OCI-LY1 (cell line): ENCODE measurements at regions not wholly inside any gene's neighbourhood (a gene's known extent, or its start where the extent isn't known, plus 50 kb on each side); places are given as distances from the start of the nearest gene placed in this dataset.
"Not testable (repeated sequence)": the region's sequence is repeated elsewhere in the genome, so short reads cannot be mapped to it uniquely, and the experiment has no call there.

Experiments
- H2AFZ ChIP-seq: fragments of 200-600 bp; sonication (generic), shearing (Covaris generic); 2 replicates; pipeline ENCODE4 v1.6.0; 2014; ENCODE audit warnings: antibody characterized with exemption, mild to moderate bottlenecking, low read length
- H3F3A ChIP-seq: fragments of 200-600 bp; sonication (generic), shearing (Covaris generic); 2 replicates; pipeline ENCODE4 v1.6.0; 2014; ENCODE audit warnings: mild to moderate bottlenecking, antibody characterized with exemption, low read length, moderate library complexity; ENCODE audit not compliant: insufficient read depth
- H3K27ac ChIP-seq: fragments of 200-600 bp; sonication (generic); 2 replicates; pipeline ENCODE4 v1.5.1; 2014; ENCODE audit warnings: low read length, mixed run types, mild to moderate bottlenecking, low read depth; ENCODE audit not compliant: poor library complexity, severe bottlenecking
- H3K27me3 ChIP-seq: fragments of 200-600 bp; sonication (generic); 2 replicates; pipeline ENCODE4 v1.6.0; 2014; ENCODE audit warnings: antibody characterized with exemption, mild to moderate bottlenecking, low read length, moderate library complexity; ENCODE audit not compliant: insufficient read depth
- H3K36me3 ChIP-seq: fragments of 200-600 bp; sonication (generic); 2 replicates; pipeline ENCODE4 v1.6.1; 2014; ENCODE audit warnings: mild to moderate bottlenecking, antibody characterized with exemption, low read length, moderate library complexity, mixed read lengths; ENCODE audit not compliant: insufficient read depth
- H3K4me1 ChIP-seq: fragments of 200-600 bp; sonication (generic); 2 replicates; pipeline ENCODE4 v1.5.1; 2014; ENCODE audit warnings: mild to moderate bottlenecking, low read length, moderate library complexity; ENCODE audit not compliant: insufficient read depth, severe bottlenecking
- H3K4me2 ChIP-seq: fragments of 200-600 bp; sonication (generic), shearing (Covaris generic); 2 replicates; pipeline ENCODE4 v1.6.1; 2014; ENCODE audit warnings: low read length
- H3K4me3 ChIP-seq: fragments of 200-600 bp; sonication (generic); 2 replicates; pipeline ENCODE4 v1.5.1; 2014; ENCODE audit warnings: low read length, low read depth, mild to moderate bottlenecking, mixed read lengths; ENCODE audit not compliant: poor library complexity, severe bottlenecking
- H3K79me2 ChIP-seq: fragments of 200-600 bp; shearing (Covaris generic); 2 replicates; pipeline ENCODE4 v1.6.1; 2016; ENCODE audit warnings: mixed run types, low read length, mixed read lengths; ENCODE audit not compliant: insufficient read depth
- H3K9ac ChIP-seq: fragments of 200-600 bp; sonication (generic), shearing (Covaris generic); 2 replicates; pipeline ENCODE4 v1.6.1; 2014; ENCODE audit warnings: mild to moderate bottlenecking, low read length, mixed read lengths
- H3K9me2 ChIP-seq: fragments of 200-600 bp; sonication (generic), shearing (Covaris generic); 2 replicates; pipeline ENCODE4 v1.6.1; 2014; ENCODE audit warnings: low read depth, mild to moderate bottlenecking, low read length, mixed read lengths
- H3K9me3 ChIP-seq: fragments of 200-600 bp; shearing (Covaris generic); 2 replicates; pipeline ENCODE4 v1.6.1; 2014; ENCODE audit warnings: low read length, mixed read lengths
- H4K20me1 ChIP-seq: fragments of 200-600 bp; sonication (generic), shearing (Covaris generic); 2 replicates; pipeline ENCODE4 v1.6.0; 2016; ENCODE audit warnings: mild to moderate bottlenecking, low read length; ENCODE audit not compliant: insufficient read depth
- CTCF ChIP-seq: fragments of 200-600 bp; sonication (generic), shearing (Covaris generic); IDR thresholded peaks from 2 replicates; pipeline ENCODE4 v1.5.1; 2017; ENCODE audit warnings: mild to moderate bottlenecking, antibody characterized with exemption, low read length, moderate library complexity, mixed read lengths
- EZH2 ChIP-seq: fragments of 200-600 bp; sonication (generic), shearing (Covaris generic); IDR thresholded peaks from 2 replicates; pipeline ENCODE4 v1.8.0; 2017; ENCODE audit warnings: borderline replicate concordance, mixed run types, mild to moderate bottlenecking, antibody characterized with exemption, low read length, moderate library complexity, mixed read lengths

GRCh38 chr10:4405828-4406227 is 420.2 kb upstream of the AKR1E2 start:
- Histone ChIP-seq H3K9me3 (no peaks in the 10 kb centered on the region), H3K4me1 (no peaks in the 10 kb centered on the region), H3K27me3 (no peaks in the 10 kb centered on the region), H3K79me2 (no peaks in the 10 kb centered on the region), H3K4me2 (no peak overlapping the region), H3K36me3 (no peaks in the 10 kb centered on the region), H3F3A (no peaks in the 10 kb centered on the region), H3K27ac (no peak overlapping the region), H3K4me3 (no peak overlapping the region), H3K9ac (no peak overlapping the region), H4K20me1 (no peaks in the 10 kb centered on the region), H3K9me2 (no peaks in the 10 kb centered on the region), H2AFZ (no peak overlapping the region)
- TF ChIP-seq EZH2 (no peak), CTCF (no peak)

DNA sequence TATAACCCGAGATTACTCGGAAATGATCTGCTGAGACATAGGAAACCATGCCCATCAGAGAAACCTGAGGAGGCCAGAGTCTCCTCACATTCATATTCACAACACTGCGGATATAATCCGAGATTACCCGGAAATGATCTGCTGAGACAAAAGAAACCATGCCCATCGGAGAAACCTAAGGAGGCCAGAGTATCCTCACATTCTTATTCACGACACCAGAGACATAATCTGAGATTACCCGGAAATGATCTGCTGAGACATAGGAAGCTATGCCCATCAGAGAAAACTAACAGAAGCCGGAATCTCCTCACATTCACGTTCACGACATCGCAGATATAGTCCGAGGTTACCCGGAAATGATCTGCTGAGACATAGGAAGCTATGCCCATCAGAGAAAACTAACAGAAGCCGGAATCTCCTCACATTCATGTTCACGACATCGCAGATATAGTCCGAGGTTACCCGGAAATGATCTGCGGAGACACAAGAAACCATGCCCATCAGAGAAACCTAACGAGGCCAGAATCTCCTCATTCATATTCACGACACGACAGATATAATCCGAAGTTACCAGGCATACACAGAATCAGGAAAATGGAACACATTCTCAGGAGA is 422.3 kb upstream of the AKR1E2 start:
- TF ChIP-seq EZH2 (no peak), CTCF (no peak)

DNA sequence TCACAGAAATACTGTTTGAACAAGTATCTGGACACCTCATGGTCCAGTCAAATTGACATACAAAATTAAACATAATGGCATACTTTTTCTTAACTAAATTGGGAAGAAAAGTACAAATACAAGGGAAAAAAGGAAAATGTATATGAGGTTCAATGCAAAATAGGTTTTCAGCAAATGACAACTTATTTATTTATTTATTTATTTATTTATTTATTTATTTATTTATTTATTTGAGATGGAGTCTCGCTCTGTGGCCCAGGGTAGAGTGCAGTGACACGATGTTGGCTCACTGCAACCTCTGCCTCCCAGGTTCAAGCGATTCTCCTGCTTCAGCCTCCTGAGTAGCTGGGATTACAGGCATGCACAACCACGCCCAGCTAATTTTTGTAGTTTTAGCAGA is 424.9 kb upstream of the AKR1E2 start:
- not testable (repeated sequence) for H3K9ac ChIP-seq, H3K9me2 ChIP-seq, H4K20me1 ChIP-seq, H3K4me1 ChIP-seq, H3K4me2 ChIP-seq, H3K27ac ChIP-seq, H3K27me3 ChIP-seq, H3K9me3 ChIP-seq, H3K4me3 ChIP-seq, H3F3A ChIP-seq, H3K79me2 ChIP-seq, H3K36me3 ChIP-seq, H2AFZ ChIP-seq

More for the DNA sequence above, 422.3 kb upstream of the AKR1E2 start:
- H3F3A ChIP-seq = no peaks in the 10 kb centered on the region
- no peaks in the 10 kb centered on the region for H3K9me2 ChIP-seq
- H2AFZ ChIP-seq = no peak overlapping the region
- H3K27me3 ChIP-seq = no peaks in the 10 kb centered on the region
- H3K9me3 ChIP-seq = no peaks in the 10 kb centered on the region
- no peak overlapping the region for H3K4me3 ChIP-seq
- H3K36me3 ChIP-seq = no peaks in the 10 kb centered on the region
- H3K4me1 ChIP-seq = no peaks in the 10 kb centered on the region
- H3K79me2 ChIP-seq = no peaks in the 10 kb centered on the region
- H3K4me2 ChIP-seq = no peak overlapping the region
- H4K20me1 ChIP-seq = no peaks in the 10 kb centered on the region
- H3K27ac ChIP-seq = no peak overlapping the region
- H3K9ac ChIP-seq = no peak overlapping the region

- H3K9ac ChIP-seq = no peak overlapping the region
- TF ChIP-seq CTCF = no peak
Observed at GRCh38 chr10:4399556-4399955, 426.5 kb upstream of the AKR1E2 start.

More at GRCh38 chr10:4399556-4399955, 426.5 kb upstream of the AKR1E2 start:
- H3K4me1 ChIP-seq = no peaks in the 10 kb centered on the region
- no peaks in the 10 kb centered on the region for H4K20me1 ChIP-seq
- H3K4me3 ChIP-seq = no peak overlapping the region
- no peaks in the 10 kb centered on the region for H3K79me2 ChIP-seq
- H3K4me2 ChIP-seq = no peak overlapping the region
- H2AFZ ChIP-seq = no peak overlapping the region
- H3K27me3 ChIP-seq = no peaks in the 10 kb centered on the region
- no peaks in the 10 kb centered on the region for H3K9me3 ChIP-seq
- no peaks in the 10 kb centered on the region for H3F3A ChIP-seq
- H3K36me3 ChIP-seq = no peaks in the 10 kb centered on the region
- H3K27ac ChIP-seq = no peak overlapping the region
- no peaks in the 10 kb centered on the region for H3K9me2 ChIP-seq
